ENCODE measurements at regions not wholly inside any gene's neighbourhood (a gene's known extent, or its start where the extent isn't known, plus 50 kb on each side); places are given as distances from the start of the nearest gene placed in this dataset.

- Histone ChIP-seq H3K27ac (no peak overlapping the region), H3K27me3 (no peaks in the 10 kb centered on the region)
Measured at GRCh38 chr6:145074805-145075204, 660.5 kb downstream of the EPM2A start.

GRCh38 chr6:145075425-145075824 lies 659.9 kb downstream of the EPM2A start:
- no peak overlapping the region for H3K27ac ChIP-seq
- WGBS, 2 donors (ENCODE audit: low coverage in 1 of 2): 77 to 83% methylated on average over 1 of the region's 1 CpG
- no peaks in the 10 kb centered on the region for H3K27me3 ChIP-seq
- H3K9me3 ChIP-seq: peaks cover 0 to 5% (median 0%) of the 10 kb centered on the region in 3 donors
- no peak overlapping the region for H3K4me3 ChIP-seq
- peaks cover 0 to 13% (median 0%) of the 10 kb centered on the region in 3 donors for H3K4me1 ChIP-seq
- H3K36me3 ChIP-seq: no peaks in the 10 kb centered on the region
- no peak for ATAC-seq
- no peak for TF ChIP-seq POLR2AphosphoS5 (IDR thresholded peaks at IDR 0.05)
- no peak for TF ChIP-seq CTCF (IDR thresholded peaks at IDR 0.05)
- TF ChIP-seq POLR2A (IDR thresholded peaks at IDR 0.05): no peak
- TF ChIP-seq EP300 (IDR thresholded peaks at IDR 0.05): no peak

More at GRCh38 chr6:145074805-145075204, 660.5 kb downstream of the EPM2A start:
- Histone ChIP-seq H3K4me1 (peaks cover 0 to 7% (median 0%) of the 10 kb centered on the region in 3 donors), H3K36me3 (no peaks in the 10 kb centered on the region), H3K4me3 (no peak overlapping the region), H3K9me3 (peaks cover 0 to 5% (median 0%) of the 10 kb centered on the region in 3 donors)
- TF ChIP-seq POLR2AphosphoS5 (IDR thresholded peaks at IDR 0.05) (no peak), POLR2A (IDR thresholded peaks at IDR 0.05) (no peak), EP300 (IDR thresholded peaks at IDR 0.05) (no peak), CTCF (IDR thresholded peaks at IDR 0.05) (no peak)
- no peak for ATAC-seq

GRCh38 chr6:145076115-145076841 lies 659.0 kb downstream of the EPM2A start:
- no peak for TF ChIP-seq CTCF (IDR thresholded peaks at IDR 0.05)
- no peak for TF ChIP-seq EP300 (IDR thresholded peaks at IDR 0.05)
- no peak for TF ChIP-seq POLR2A (IDR thresholded peaks at IDR 0.05)
- TF ChIP-seq POLR2AphosphoS5 (IDR thresholded peaks at IDR 0.05): no peak
- Histone ChIP-seq H3K27ac (no peak overlapping the region), H3K4me1 (peaks cover 0 to 19% (median 0%) of the 10 kb centered on the region in 3 donors), H3K4me3 (no peak overlapping the region), H3K36me3 (no peaks in the 10 kb centered on the region), H3K27me3 (no peaks in the 10 kb centered on the region), H3K9me3 (peaks cover 0 to 5% (median 0%) of the 10 kb centered on the region in 3 donors)
- ATAC-seq: no peak
- WGBS, 2 donors (ENCODE audit: low coverage in 1 of 2): 93 to 95% methylated on average over 5 to 8 of the region's 8 CpGs

- ATAC-seq: no peak
- Histone ChIP-seq H3K27me3 (no peaks in the 10 kb centered on the region), H3K4me1 (peaks cover 0 to 19% (median 0%) of the 10 kb centered on the region in 3 donors), H3K4me3 (no peak overlapping the region), H3K27ac (no peak overlapping the region), H3K9me3 (peaks cover 0 to 5% (median 0%) of the 10 kb centered on the region in 3 donors), H3K36me3 (no peaks in the 10 kb centered on the region)
- TF ChIP-seq CTCF (IDR thresholded peaks at IDR 0.05): no peak
- no peak for TF ChIP-seq POLR2A (IDR thresholded peaks at IDR 0.05)
- no peak for TF ChIP-seq EP300 (IDR thresholded peaks at IDR 0.05)
- TF ChIP-seq POLR2AphosphoS5 (IDR thresholded peaks at IDR 0.05): no peak
- WGBS, 2 donors (ENCODE audit: low coverage in 1 of 2): 58% methylated on average over 1 of the region's 1 CpG; no CpG with 5 or more reads in 1 of the 2 donors
Measured at GRCh38 chr6:145077382-145077781, 657.9 kb downstream of the EPM2A start.

- H3K4me1 ChIP-seq: peaks cover 0 to 19% (median 0%) of the 10 kb centered on the region in 3 donors
- peaks cover 0 to 5% (median 0%) of the 10 kb centered on the region in 3 donors for H3K9me3 ChIP-seq
- H3K27me3 ChIP-seq: no peaks in the 10 kb centered on the region
- H3K4me3 ChIP-seq: no peak overlapping the region
- WGBS, 2 donors (ENCODE audit: low coverage in 1 of 2): 22 to 30% methylated on average over 2 of the region's 2 CpGs
- ATAC-seq: no peak
- H3K27ac ChIP-seq: no peak overlapping the region
- H3K36me3 ChIP-seq: no peaks in the 10 kb centered on the region
- TF ChIP-seq POLR2A (IDR thresholded peaks at IDR 0.05) (no peak), POLR2AphosphoS5 (IDR thresholded peaks at IDR 0.05) (no peak), CTCF (IDR thresholded peaks at IDR 0.05) (no peak), EP300 (IDR thresholded peaks at IDR 0.05) (no peak)
Measured at GRCh38 chr6:145080651-145081050, 654.7 kb downstream of the EPM2A start.

All from gastroesophageal sphincter (tissue), 4 donors.